KG1 (cell line): ENCODE measurements at regions not wholly inside any gene's neighbourhood (a gene's known extent, or its start where the extent isn't known, plus 50 kb on each side); places are given as distances from the start of the nearest gene placed in this dataset.

ENCODE experiments used
- DNase-seq: peaks from one replicate; lab custom pipeline; 2025; lab: John Stamatoyannopoulos, UW

DNA sequence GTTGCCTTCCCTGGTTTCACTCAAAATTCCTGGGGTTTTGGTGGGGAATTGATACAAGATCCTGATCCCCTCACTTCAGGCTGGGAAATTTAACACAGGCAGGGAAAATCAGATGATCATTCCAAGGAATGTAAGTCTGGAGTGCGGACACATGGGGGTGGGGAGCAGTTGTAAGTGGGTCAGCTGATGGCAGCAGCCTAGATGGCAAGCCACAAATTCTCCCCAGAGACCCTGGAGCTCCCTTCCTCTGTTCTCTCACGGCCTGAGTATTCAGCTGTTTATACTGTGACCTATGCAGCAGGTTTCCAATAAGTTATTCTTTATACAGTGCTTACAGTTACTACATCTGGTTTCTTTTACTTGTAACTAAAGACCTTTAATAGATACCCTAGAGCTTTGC, 144.9 kb downstream of the SH3BGRL2 start:
- no peak for DNase-seq

DNA sequence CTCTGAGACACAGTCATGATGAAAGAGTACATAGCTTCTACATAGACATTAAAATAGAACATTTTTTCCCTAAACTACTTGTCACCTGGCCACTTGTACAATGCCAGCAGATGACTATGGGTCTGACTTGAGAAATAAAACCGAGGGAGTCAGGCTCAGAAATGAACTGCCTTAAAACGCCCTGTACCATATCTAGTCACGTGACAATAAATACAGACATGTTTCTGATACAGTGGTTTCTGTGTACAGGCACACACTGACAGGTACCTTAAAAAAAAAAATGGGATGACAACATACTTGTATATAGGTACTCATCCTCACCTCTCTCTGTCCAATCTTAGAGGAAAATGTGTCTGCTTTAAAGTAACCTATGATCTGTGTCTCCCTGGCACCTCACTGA, 144.1 kb downstream of the SH3BGRL2 start:
- DNase-seq, result no peak

DNA sequence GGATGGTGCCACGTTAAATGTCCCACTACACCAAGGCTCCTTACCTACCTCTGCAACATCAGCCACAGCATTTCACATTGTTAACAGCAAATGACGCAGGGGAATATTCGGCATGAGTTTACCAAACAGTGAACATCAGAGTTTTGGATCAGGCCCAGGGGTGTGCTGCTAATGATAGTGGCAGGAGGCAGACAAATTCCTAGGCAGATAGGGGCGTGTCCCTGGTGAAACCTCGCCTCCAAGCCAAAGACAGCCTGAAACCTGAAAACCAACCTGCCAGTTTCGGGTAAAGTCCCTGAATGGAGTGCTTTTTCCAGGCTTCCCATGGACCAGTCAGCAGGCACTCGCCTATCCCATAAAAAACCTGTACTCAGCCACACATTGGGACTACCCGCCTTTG, 133.6 kb downstream of the SH3BGRL2 start:
- no peak for DNase-seq

DNA sequence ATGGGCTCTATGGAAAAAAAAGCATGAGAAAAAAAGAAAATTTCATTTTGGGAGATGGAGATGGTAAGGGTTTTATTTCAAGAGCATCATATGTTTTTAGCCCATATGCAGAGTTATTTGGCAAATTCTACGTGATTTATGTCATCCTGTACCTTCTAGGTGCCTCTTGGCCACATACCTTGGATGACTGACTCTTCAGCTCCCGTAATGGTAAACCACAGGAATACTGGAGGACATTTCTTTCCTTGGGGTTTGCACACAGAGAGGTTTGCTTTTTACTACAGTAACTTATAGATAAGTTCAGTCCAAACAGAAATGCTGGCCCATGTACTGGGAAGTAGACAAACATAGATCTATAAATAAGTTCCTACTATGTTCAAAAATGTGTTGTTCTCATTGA, 132.2 kb downstream of the SH3BGRL2 start:
- DNase-seq, result no peak

DNA sequence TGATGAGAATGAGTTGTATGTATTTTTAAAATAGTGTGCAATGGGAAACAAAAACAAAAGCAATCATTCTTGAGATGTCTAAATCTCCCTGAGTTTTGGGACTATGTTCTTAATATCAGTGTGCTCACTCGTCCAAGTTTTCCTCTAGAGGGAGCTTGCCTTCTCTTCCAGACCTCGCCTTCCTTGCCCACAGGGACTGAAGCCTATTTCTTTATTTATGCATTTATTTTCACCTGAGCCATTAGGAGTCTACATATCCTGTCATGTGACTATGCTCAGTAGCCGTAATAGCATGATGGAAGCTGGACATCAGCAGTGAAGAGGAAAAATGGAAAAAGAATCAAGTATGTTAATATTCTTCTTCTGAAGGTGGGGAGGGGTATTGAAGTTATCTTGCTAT, 131.2 kb downstream of the SH3BGRL2 start:
- DNase-seq, result no peak

DNA sequence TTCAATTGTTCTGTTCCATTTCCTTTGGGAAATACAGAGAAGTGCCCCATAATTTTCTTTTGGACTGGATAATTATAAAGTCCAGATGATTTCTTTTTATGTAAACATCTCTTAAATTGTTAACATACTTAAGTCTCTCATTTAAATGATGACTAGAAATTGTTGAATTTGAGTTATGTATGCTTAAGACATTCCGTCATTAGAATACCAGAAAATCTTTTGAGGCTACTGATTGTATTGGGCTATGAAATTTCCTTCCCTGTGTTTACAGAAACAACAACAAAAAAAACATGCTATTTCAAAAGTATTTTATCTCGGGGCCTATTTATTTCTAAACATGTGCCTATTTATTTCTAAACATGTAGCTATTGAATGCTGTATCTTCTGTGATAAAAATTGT, 125.4 kb downstream of the SH3BGRL2 start:
- DNase-seq, result no peak

DNA sequence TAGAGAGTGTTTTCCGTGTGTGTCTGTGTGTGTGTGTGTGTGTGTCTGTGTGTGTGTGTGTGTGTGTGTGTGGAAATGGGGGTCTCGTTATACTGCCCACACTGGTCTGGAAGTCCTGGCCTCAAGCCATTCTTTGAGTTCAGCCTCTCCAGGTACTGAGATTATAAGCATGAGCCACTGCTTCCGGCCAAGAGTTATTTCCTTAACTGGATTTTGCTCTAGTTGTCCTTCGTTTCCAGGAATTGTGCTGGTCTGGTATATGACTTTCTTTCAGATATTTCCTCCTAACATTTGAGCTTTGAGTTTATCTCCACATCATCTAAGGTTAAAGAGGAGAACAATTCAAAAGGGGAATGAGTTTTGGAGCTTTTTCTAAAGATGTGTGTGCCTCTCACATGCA, 124.8 kb downstream of the SH3BGRL2 start:
- DNase-seq, result no peak
